Gastroesophageal sphincter (tissue), 4 donors: ENCODE measurements at regions not wholly inside any gene's neighbourhood (a gene's known extent, or its start where the extent isn't known, plus 50 kb on each side); places are given as distances from the start of the nearest gene placed in this dataset.

Experiments
- ATAC-seq: fragments of 150-250 bp; one replicate; pipeline ENCODE4 v1.9.1; 2016; ENCODE audit warnings: mild to moderate bottlenecking, moderate library complexity
- H3K27ac ChIP-seq, 4 donors: fragments of 200-600 bp; sonication (generic) in 3 of 4; 1 replicate in 3 of 4; 2 replicates in 1 of 4; pipeline ENCODE4 v1.5.1; 2016 to 2019
- H3K27me3 ChIP-seq: fragments of 200-600 bp; sonication (generic); one replicate; pipeline ENCODE4 v1.5.1; 2019
- H3K36me3 ChIP-seq, 2 donors: fragments of 200-600 bp; sonication (generic); one replicate each; pipeline ENCODE4 v1.5.1; 2019; ENCODE audit warnings: control low read depth in 1 of 2
- H3K4me1 ChIP-seq, 3 donors: fragments of 200-600 bp; sonication (generic); 1 replicate in 2 of 3; 2 replicates in 1 of 3; pipeline ENCODE4 v1.5.1; 2016 to 2019; ENCODE audit warnings: control low read depth in 2 of 3
- H3K4me3 ChIP-seq, 2 donors: fragments of 200-600 bp; sonication (generic); one replicate each; pipeline ENCODE4 v1.5.1; 2019; ENCODE audit warnings: mild to moderate bottlenecking in 1 of 2, moderate library complexity in 1 of 2
- H3K9me3 ChIP-seq, 3 donors: fragments of 200-600 bp; sonication (generic); one replicate each; pipeline ENCODE4 v1.5.1; 2017 to 2019; ENCODE audit warnings: control low read depth in 2 of 3
- CTCF ChIP-seq, 4 experiments: fragments of 200-600 bp in 2 of 4; fragments of 450-650 bp in 2 of 4; sonication (generic) in 1 of 4; IDR thresholded peaks; one replicate each; pipeline ENCODE4 v1.5.1; 2017 to 2019; ENCODE audit warnings: antibody characterized with exemption in 4 of 4, mild to moderate bottlenecking in 2 of 4, moderate library complexity in 2 of 4
- EP300 ChIP-seq: sonication (generic); formaldehyde crosslinking; IDR thresholded peaks from one replicate; pipeline ENCODE4 v1.6.1; 2017; ENCODE audit warnings: antibody characterized with exemption, mild to moderate bottlenecking
- POLR2A ChIP-seq, 2 donors: fragments of 450-650 bp; IDR thresholded peaks; one replicate each; pipeline ENCODE4 v1.6.1; 2017; ENCODE audit warnings: antibody characterized with exemption in 2 of 2, mild to moderate bottlenecking in 2 of 2, moderate library complexity in 1 of 2
- POLR2AphosphoS5 ChIP-seq: sonication (generic); formaldehyde crosslinking; IDR thresholded peaks from one replicate; pipeline ENCODE4 v1.6.1; 2017; ENCODE audit warnings: antibody characterized with exemption
- WGBS, 2 donors: methylation state at CpG; one replicate each; pipeline ENCODE4 v1.1.5; 2018; ENCODE audit warnings: low coverage in 1 of 2; 5-methylcytosine and 5-hydroxymethylcytosine counted together

- H3K27me3 ChIP-seq = no peaks in the 10 kb centered on the region
- H3K4me3 ChIP-seq = no peak overlapping the region
- ATAC-seq = no peak
- no peaks in the 10 kb centered on the region for H3K9me3 ChIP-seq
- no peak overlapping the region for H3K27ac ChIP-seq
- WGBS, 2 donors = 41 to 64% methylated on average over 2 of the region's 2 CpGs
- no peaks in the 10 kb centered on the region for H3K4me1 ChIP-seq
- TF ChIP-seq POLR2AphosphoS5 (no peak), CTCF (IDR thresholded peaks at IDR 0.05) (no peak), POLR2A (IDR thresholded peaks at IDR 0.05) (no peak), EP300 (no peak)
- H3K36me3 ChIP-seq = no peaks in the 10 kb centered on the region
These were observed 843.4 kb downstream of the SLC6A15 start for GRCh38 chr12:84069198-84069597.

- Histone ChIP-seq H3K27me3 (no peaks in the 10 kb centered on the region), H3K4me3 (no peak overlapping the region), H3K9me3 (no peaks in the 10 kb centered on the region), H3K27ac (no peak overlapping the region), H3K36me3 (no peaks in the 10 kb centered on the region), H3K4me1 (no peaks in the 10 kb centered on the region)
- TF ChIP-seq POLR2AphosphoS5 (no peak), POLR2A (IDR thresholded peaks at IDR 0.05) (no peak), EP300 (no peak), CTCF (IDR thresholded peaks at IDR 0.05) (no peak)
- no peak for ATAC-seq
- 50 to 75% methylated on average over 3 to 4 of the region's 4 CpGs for WGBS, 2 donors
These were observed 854.5 kb downstream of the SLC6A15 start for GRCh38 chr12:84058136-84058535.

DNA sequence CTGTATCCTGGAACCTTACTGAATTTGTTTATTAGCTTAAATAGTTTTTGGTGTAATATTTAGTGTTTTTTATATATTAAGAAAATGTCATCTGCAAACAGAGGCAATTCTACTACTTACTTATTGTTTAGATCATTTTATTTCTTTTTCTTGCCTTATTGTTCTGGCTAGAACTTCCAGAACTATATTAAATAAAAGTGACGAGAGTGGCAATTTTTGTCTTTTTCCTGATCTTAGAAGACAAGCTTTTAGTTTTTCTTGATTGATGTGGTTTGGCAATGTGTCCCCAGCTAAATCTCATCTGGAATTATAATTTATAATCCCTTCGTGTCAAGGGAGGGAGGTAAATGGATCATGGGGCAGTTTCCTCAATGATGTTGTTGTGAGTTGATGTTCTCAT lies 857.8 kb downstream of the SLC6A15 start:
- Histone ChIP-seq H3K4me3 (no peak overlapping the region), H3K4me1 (no peaks in the 10 kb centered on the region), H3K27me3 (no peaks in the 10 kb centered on the region), H3K36me3 (no peaks in the 10 kb centered on the region), H3K27ac (no peak overlapping the region), H3K9me3 (no peaks in the 10 kb centered on the region)
- TF ChIP-seq CTCF (IDR thresholded peaks at IDR 0.05) = no peak
- TF ChIP-seq POLR2A (IDR thresholded peaks at IDR 0.05) = no peak
- TF ChIP-seq POLR2AphosphoS5 = no peak
- no peak for TF ChIP-seq EP300
- ATAC-seq = no peak
- 91 to 100% methylated on average over 1 to 2 of the region's 2 CpGs for WGBS, 2 donors

DNA sequence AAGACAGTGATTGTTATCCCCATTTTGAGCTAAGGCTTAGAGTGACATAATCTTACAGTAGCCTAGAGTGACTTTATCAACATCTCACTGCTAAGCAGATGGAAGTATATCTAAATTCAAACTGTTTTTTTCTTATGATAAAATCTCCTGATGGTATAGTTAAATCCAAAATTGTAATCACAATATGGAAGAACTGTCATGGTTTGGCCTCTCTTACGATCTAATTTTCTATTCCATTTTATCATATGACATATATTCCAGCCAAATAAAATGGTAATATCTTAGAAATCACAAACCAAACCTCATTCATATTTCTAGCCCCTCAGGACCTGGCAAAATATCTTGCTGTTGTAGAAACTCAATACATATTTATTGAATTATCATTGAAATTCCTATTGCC lies 864.7 kb downstream of the SLC6A15 start:
- Histone ChIP-seq H3K4me1 (no peaks in the 10 kb centered on the region), H3K27me3 (no peaks in the 10 kb centered on the region), H3K27ac (no peak overlapping the region), H3K9me3 (no peaks in the 10 kb centered on the region), H3K4me3 (no peak overlapping the region), H3K36me3 (no peaks in the 10 kb centered on the region)
- ATAC-seq = no peak
- 83 to 86% methylated on average over 1 of the region's 1 CpG for WGBS, 2 donors
- TF ChIP-seq EP300 (no peak), POLR2AphosphoS5 (no peak), POLR2A (IDR thresholded peaks at IDR 0.05) (no peak), CTCF (IDR thresholded peaks at IDR 0.05) (no peak)

GRCh38 chr12:84046859-84047258 lies 865.7 kb downstream of the SLC6A15 start:
- TF ChIP-seq POLR2A (IDR thresholded peaks at IDR 0.05) (no peak), POLR2AphosphoS5 (no peak), CTCF (IDR thresholded peaks at IDR 0.05) (no peak), EP300 (no peak)
- Histone ChIP-seq H3K4me1 (no peaks in the 10 kb centered on the region), H3K9me3 (no peaks in the 10 kb centered on the region), H3K36me3 (no peaks in the 10 kb centered on the region), H3K4me3 (no peak overlapping the region), H3K27me3 (no peaks in the 10 kb centered on the region), H3K27ac (no peak overlapping the region)
- no peak for ATAC-seq
- 100% methylated on average over 1 to 2 of the region's 2 CpGs for WGBS, 2 donors
